Muscle of back (tissue), 3 donors: ENCODE measurements at regions not wholly inside any gene's neighbourhood (a gene's known extent, or its start where the extent isn't known, plus 50 kb on each side); places are given as distances from the start of the nearest gene placed in this dataset.
A peak's percentile ranks its signal among the peaks of the same experiment; 100 is the strongest.

Source experiments
- DNase-seq, 3 donors: peaks; one replicate each; pipeline versions ENCODE4 v3.0.0 to v3.0.0-alpha.2; 2013

DNA sequence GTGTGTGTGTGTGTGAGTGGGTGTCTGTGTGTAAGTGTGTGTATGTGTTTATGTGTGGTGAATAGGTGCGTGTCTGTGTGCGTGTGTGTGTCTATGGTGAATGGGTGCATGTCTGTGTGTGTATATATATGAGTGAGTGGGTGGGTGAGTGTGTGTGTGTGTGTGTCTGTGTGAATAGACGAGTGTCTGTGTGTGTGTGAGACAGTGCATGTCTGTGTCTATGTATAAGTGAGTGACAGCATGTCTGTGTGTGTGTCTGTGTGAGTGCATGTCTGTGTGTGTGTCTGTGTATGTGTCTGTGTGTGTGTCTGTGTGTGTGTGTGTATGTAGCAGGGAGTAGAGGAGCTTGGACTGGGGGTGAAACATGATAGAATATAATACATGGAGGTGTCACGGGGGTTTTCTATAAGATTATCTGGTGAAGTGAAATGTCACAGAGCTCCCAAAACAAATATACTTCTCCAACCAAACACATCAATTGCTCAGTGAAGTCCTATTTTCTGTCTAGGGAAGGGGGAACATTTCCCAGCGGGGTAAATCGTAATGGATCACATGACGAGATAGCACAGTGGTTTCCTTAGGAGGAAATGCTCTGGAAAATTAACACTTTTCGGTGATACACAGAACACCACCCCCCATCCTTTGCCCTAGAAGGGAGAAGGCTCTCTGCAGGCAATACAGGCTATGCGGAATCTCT lies 723.3 kb upstream of the CELF2 start:
- DNase-seq: no peak

DNA sequence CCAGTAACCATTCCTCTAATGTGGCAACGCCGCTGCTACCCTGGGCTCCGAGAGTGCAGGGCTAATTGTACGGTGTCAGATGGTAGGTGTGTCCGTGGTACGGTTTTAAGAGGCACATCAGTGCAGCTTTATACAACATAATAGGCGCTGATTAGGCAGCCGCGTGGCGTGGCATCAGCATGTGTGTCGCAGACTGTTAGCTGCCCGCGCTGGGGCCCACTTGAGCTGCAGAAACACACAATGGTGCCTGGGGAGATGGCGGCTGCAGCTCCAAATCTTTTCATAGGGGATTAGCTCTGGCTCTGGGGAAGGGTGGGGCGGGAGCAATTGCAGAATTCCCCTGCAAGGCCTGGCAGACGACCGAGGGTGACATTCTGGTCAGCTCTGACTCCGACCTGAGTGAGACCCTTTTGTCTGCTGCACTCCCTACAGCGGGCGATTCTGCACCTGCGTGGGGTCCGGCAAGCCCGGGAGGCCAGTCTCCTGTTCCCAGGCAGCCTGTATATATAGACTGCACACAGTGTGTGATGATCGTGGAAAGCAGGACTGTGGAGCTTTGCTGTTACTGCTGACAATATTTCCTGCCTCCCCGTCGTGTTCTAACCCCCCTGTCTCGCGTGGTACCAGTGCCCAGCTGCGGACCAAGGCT lies 722.7 kb upstream of the CELF2 start:
- no peak for DNase-seq

DNA sequence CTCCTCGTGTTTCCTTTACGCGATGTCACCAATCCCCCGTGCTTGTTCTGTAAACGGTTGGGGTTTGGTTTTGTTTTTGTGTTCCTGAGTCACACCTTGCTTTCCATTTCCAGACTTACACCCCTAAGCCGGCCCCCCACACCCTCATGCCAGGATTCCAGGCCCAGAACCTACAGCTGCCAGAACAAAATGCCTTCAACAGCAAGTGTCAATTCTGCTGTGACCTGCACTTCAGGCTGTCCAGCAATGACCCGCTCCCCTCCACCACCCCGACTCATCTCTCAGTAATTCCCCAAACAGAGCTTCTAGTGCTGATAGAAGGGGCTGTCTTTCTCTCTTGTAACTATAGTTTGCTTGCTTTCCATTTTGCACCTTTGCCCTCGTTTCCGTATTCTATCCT lies 722.1 kb upstream of the CELF2 start:
- DNase-seq: peak in 1 of 3 donors; percentile 22

- DNase-seq: peak in 1 of 3 donors; percentile 36
These were observed 715.0 kb upstream of the CELF2 start for GRCh38 chr10:10302689-10303088.

GRCh38 chr10:10307036-10307435 lies 710.6 kb upstream of the CELF2 start:
- DNase-seq: no peak

- no peak for DNase-seq
These were observed 710.1 kb upstream of the CELF2 start for GRCh38 chr10:10307551-10307950.

DNA sequence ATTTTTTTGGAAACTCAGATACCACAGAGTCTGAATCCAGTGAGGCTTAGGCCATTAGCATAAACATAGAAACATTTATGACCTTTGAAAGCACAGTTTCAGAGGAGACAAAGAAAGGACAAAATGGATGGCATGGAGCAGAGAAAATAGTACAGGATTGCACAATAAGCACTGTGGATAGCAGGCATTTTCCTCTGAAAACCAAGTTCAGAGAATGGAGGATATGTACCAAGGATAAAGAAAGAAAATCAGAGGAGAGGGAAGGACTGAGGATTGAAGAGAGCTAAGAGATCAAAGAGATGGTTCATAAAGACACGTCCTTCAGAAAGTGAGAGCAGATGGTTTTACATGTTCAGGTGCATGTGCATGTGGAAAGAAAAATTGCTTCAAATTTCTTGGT lies 707.2 kb upstream of the CELF2 start:
- no peak for DNase-seq

DNA sequence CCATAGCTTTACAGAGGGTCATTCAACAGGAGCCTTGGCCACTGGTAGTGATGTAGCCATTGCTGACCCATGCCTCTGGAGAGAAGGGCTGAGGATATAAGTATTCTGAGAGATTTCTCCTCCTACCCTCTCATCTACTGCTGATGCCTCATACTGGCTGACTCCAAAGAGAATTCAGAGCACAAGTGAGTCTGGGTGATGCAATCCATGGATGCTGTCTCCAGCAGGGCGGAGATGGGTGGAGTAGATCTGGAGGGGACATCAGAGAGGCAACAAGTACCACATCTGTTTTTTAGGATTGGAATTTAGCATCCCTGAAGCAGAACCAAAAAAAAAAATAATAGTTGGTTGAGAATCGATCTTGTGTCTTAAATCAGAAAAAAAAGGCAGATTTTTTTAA lies 705.7 kb upstream of the CELF2 start:
- no peak for DNase-seq

- DNase-seq: no peak
These were observed 704.4 kb upstream of the CELF2 start for GRCh38 chr10:10313149-10313835.

- DNase-seq: no peak
These were observed 703.0 kb upstream of the CELF2 start for GRCh38 chr10:10314626-10315025.

DNA sequence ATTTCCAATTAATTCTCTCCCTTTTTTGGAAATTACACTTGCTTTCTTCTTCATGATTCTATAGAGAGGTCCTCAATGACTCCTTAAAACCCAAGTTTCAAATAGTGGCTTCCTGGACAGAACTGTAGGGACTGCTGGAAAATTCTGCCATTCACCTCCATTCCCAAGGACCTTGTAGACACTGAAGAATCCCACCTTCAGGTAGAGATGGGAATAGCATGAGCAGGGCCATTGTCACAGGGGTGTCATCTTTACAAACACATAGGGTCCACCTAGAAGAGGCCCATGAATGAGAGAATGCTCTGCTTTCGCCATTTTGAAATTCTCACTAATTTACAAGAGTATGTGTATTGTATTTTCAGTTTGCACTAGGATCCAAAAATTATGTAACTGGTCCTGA lies 701.7 kb upstream of the CELF2 start:
- DNase-seq: no peak

DNA sequence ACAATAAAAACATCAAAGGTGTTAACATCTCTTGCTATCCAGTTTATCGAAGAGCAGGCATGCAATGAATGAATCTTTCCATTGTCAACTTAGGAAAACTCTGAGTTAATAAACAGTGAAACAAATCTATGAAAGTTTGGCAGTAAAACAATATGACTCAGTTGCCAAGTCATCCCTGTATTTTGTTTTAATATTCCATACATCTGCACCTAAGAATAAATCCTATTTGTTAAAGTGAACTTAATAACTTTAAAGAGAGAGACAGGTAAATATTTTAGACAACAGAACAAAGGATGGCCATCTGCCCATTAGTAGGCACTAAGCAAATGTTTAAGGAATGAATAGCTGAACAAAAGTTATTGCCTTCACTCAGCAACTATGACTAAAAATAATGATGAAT lies 700.5 kb upstream of the CELF2 start:
- DNase-seq: peak in 1 of 3 donors; percentile 20

- DNase-seq: no peak
These were observed 698.8 kb upstream of the CELF2 start for GRCh38 chr10:10318856-10319255.

- DNase-seq: peak in 1 of 3 donors; percentile 84
These were observed 696.7 kb upstream of the CELF2 start for GRCh38 chr10:10320956-10321355.

- DNase-seq: no peak
These were observed 691.6 kb upstream of the CELF2 start for GRCh38 chr10:10326116-10326515.

- DNase-seq: peak in 1 of 3 donors; percentile 34
These were observed 689.7 kb upstream of the CELF2 start for GRCh38 chr10:10327934-10328333.

DNA sequence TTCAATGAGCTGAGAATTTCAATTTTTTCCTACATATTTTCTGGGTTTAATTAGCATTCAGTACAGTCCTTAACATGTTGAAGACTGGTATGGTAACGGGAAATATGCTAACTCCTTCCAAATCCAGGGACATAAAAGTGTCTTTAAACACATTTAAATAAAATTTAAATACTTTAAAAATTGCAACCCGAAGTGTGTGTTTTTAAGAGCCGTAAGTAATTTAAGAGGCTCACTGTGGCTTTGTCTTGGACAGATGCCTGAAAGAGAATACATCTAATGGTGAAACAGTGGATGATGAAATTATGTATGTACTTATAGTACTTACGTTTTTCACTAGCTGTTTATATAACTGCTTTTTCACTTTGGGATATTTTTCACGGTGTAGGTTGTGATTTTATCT lies 687.3 kb upstream of the CELF2 start:
- peak in 2 of 3 donors; percentile 32 to 35 for DNase-seq

DNA sequence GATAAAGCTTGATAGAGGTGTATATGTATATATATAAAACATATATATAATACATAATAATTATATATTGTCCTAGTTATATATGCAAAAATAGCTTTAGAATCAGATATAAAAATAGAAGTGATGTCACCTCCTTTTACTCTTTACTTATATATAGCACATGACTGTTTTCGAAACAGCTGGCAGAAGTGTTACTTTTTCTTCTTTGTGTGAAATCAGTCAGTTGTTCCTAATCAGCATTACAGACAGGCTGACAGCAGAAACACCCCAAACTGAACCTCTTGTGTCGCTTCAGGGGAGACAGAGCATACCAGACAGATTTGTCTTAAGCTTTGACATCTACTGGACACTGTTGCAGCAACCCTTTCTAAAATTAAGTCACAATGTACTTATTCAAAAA lies 684.9 kb upstream of the CELF2 start:
- no peak for DNase-seq

GRCh38 chr10:10333622-10334021 lies 684.0 kb upstream of the CELF2 start:
- DNase-seq: no peak

DNA sequence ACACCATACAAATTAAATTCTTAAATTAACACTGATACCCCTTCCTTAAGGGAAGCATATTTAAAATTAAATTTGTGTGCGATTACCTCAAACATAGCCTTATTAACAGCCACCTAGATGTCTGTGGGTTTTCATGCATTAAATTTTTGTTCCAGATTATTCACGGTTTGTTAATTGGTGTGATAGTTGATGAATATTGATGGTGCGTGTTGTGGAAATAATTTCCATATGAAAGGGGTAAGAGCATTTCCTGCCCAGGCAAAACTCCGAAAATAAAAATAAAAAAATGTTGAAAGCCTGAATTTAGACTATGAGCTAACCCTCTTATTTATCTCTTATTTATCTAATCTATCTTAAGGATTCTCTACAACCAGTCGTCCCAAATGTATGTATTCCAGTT lies 679.3 kb upstream of the CELF2 start:
- DNase-seq: no peak

DNA sequence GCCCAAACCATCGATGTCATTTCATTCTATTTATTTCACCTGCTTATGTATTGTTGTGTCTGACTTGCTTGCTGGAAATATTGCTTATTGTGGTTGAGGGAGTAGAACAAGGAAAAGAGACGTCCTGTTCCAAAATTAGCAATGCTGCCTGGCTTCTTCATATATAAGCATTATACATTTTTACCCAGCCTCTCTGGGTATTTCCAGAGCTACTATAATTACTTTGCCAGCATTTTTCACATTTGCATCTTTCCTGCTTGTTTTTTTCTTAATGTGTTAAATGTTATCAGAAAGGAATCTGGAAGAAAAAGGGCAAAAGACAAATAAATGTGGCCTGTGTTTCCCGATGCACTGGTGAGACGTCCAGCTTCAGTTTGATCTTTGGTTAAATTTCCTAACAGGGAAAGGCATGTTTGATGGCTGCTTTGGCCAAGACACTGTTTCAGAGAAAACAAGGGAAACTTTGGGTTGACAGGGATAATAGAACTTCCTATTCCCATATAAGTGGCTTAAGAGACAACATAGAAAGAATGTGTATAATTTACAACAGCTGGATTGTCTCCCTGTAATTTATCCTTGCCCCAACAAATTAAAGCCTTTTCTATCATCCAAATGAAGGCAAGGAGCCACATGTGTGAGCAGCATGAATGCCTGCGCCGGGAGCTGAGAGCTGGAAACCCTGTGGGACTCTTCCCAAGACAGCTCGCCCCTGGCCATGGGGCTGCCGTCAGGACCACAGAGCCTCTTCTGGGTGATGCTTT lies 671.1 kb upstream of the CELF2 start:
- DNase-seq: peak in 2 of 3 donors; percentile 6 to 40

DNA sequence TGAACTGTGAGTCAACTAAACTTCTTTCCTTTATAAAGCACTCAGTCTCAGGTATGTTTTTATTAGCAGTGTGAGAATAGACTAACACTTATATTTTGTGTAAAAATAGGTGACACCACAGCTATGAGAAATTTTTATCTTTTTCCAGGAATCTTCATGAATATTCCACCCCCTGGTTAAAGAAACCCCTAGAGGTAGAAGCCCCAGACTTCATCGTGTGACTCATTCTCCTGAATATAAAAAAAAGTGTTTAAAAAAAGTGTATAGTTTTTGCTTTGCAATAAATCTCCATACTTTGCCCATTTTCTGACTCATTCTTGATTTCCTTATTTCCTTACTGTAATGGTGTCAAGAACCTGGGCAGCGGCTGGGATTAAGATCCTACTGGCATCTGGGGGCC lies 667.6 kb upstream of the CELF2 start:
- no peak for DNase-seq
